Right atrium auricular region (tissue), 2 donors: ENCODE measurements at regions not wholly inside any gene's neighbourhood (a gene's known extent, or its start where the extent isn't known, plus 50 kb on each side); places are given as distances from the start of the nearest gene placed in this dataset.

Source experiments
- DNase-seq: peaks from one replicate; pipeline ENCODE4 v3.0.0-alpha.2; 2019; ENCODE audit warnings: low spot score
- H3K27ac ChIP-seq, 2 donors: fragments of 200-600 bp; sonication (generic); 1 replicate in 1 of 2; 2 replicates in 1 of 2; pipeline ENCODE4 v1.5.1; 2016 to 2019
- H3K27me3 ChIP-seq, 2 donors: fragments of 200-600 bp; sonication (generic); one replicate each; pipeline versions ENCODE4 v1.5.1 to v1.6.0; 2017 to 2019
- H3K36me3 ChIP-seq: fragments of 200-600 bp; sonication (generic); one replicate; pipeline ENCODE4 v1.5.1; 2016
- H3K4me1 ChIP-seq, 2 donors: fragments of 200-600 bp; sonication (generic); one replicate each; pipeline versions ENCODE4 v1.5.1 to v1.6.0; 2017 to 2019
- H3K4me3 ChIP-seq, 2 donors: fragments of 200-600 bp; sonication (generic); 1 replicate in 1 of 2; 2 replicates in 1 of 2; pipeline ENCODE4 v1.5.1; 2017 to 2019; ENCODE audit warnings: mild to moderate bottlenecking in 1 of 2, moderate library complexity in 1 of 2
- H3K9me3 ChIP-seq, 2 donors: fragments of 200-600 bp; sonication (generic); one replicate each; pipeline ENCODE4 v1.5.1; 2019
- TF ChIP-seq, protein P1 (sequence below), 2 donors: fragments of 200-600 bp; sonication (generic); IDR thresholded peaks; one replicate each; pipeline ENCODE4 v1.5.1; 2019; ENCODE audit warnings: antibody characterized with exemption in 2 of 2

DNA sequence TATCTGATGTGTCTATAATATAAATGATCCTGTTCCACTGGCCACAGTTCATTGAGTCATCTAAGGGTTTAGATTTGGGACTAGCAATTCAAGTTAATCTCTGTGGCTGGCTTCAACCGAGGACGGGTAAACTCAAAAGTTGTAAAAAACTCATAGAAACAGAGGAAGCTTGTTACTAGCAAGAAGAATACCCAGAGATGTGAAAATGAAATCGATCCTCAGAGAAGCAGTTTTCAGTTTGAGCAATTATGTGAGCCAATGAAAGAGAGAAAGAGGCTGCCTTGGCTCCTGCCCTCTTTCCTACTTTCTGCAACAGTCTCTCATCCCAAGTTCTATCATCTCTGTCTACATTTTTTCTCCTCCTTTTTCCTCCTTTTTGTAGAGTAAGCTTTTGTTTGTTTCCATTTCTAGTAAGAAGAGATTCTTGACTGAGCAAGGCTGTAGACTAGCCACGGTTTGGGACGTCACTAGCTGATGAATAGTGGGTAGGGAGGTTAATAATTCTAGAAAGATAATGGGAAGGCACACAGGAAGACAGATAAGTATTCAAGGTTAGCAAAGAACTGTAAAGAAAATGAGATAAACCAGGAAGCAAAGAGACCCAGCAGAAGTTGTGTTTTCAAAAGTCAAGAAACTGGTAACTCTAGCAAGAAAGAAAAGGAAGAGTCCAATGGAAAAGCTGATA, 298.9 kb upstream of the NR2F2 start:
- H3K4me1 ChIP-seq: no peaks in the 10 kb centered on the region
- H3K4me3 ChIP-seq: no peak overlapping the region
- TF ChIP-seq, protein P1, sequence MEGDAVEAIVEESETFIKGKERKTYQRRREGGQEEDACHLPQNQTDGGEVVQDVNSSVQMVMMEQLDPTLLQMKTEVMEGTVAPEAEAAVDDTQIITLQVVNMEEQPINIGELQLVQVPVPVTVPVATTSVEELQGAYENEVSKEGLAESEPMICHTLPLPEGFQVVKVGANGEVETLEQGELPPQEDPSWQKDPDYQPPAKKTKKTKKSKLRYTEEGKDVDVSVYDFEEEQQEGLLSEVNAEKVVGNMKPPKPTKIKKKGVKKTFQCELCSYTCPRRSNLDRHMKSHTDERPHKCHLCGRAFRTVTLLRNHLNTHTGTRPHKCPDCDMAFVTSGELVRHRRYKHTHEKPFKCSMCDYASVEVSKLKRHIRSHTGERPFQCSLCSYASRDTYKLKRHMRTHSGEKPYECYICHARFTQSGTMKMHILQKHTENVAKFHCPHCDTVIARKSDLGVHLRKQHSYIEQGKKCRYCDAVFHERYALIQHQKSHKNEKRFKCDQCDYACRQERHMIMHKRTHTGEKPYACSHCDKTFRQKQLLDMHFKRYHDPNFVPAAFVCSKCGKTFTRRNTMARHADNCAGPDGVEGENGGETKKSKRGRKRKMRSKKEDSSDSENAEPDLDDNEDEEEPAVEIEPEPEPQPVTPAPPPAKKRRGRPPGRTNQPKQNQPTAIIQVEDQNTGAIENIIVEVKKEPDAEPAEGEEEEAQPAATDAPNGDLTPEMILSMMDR (IDR thresholded peaks at IDR 0.05): no peak
- no peaks in the 10 kb centered on the region for H3K9me3 ChIP-seq
- H3K36me3 ChIP-seq: no peaks in the 10 kb centered on the region
- no peaks in the 10 kb centered on the region for H3K27me3 ChIP-seq
- no peak for DNase-seq
- H3K27ac ChIP-seq: no peak overlapping the region

DNA sequence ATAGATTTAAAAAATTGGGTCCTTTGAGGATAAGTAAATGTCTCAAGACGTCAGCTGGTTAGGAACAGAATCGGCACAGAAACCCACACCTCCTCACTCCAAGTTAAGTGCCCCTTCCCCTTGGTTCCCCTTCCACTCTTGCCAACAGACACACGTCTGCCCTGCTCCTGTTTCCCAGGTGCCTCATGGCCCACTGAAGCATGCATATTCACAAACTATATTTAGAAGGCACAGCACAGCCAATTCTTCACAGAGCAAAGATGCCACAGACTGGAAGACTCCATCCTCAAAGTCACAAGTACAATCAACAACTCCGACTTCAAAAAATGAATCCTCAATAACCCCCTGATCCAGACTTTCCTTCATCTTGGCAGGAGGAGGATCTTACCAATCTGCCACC, 295.4 kb upstream of the NR2F2 start:
- Histone ChIP-seq H3K9me3 (no peaks in the 10 kb centered on the region), H3K27me3 (no peaks in the 10 kb centered on the region), H3K4me1 (no peaks in the 10 kb centered on the region), H3K27ac (no peak overlapping the region), H3K36me3 (no peaks in the 10 kb centered on the region), H3K4me3 (no peak overlapping the region)
- TF ChIP-seq, protein P1 (IDR thresholded peaks at IDR 0.05): no peak
- no peak for DNase-seq

DNA sequence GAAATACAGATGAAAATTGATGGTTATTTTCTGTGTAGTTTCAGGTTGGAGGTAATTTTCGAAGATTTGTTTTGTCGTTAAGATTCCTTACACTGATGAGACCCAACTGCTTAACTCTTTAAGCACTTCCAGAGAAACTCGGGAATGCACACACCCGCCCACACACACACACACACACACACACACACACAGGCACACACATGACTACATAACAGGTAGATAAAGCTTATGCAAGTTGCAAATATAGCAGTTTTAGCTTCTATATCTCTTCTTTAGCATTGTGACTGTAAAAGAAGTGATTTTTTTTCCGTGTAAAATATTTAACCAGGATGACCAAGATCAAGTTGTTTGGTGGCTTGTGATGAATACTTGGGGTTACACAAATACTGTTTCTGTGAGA, 294.9 kb upstream of the NR2F2 start:
- Histone ChIP-seq H3K27ac (no peak overlapping the region), H3K4me1 (no peaks in the 10 kb centered on the region), H3K27me3 (no peaks in the 10 kb centered on the region), H3K36me3 (no peaks in the 10 kb centered on the region), H3K4me3 (no peak overlapping the region), H3K9me3 (no peaks in the 10 kb centered on the region)
- TF ChIP-seq, protein P1 (IDR thresholded peaks at IDR 0.05): no peak
- no peak for DNase-seq

DNA sequence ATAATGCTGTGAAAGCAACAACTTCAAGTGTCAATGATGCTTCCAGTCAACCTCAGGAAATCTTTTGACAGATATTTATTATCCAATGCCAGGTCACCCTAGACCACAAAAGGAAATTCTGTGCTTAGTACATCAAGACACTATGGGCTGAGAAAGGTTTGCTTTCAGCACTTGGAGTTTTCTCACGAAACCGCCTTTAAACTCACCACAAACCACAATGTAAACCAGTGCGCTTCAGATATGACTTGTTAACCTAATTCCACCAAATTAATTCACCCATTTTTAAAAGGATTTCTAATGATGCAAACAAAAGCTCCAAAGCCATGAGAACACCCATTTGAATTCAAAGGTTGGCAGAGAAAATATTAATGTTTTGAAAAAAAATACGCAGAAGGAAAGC, 292.9 kb upstream of the NR2F2 start:
- H3K4me3 ChIP-seq: no peak overlapping the region
- DNase-seq: no peak
- no peaks in the 10 kb centered on the region for H3K9me3 ChIP-seq
- peaks cover 0 to under 1% of the 10 kb centered on the region in 2 donors for H3K4me1 ChIP-seq
- TF ChIP-seq, protein P1 (IDR thresholded peaks at IDR 0.05): no peak
- no peaks in the 10 kb centered on the region for H3K27me3 ChIP-seq
- H3K27ac ChIP-seq: no peak overlapping the region
- H3K36me3 ChIP-seq: no peaks in the 10 kb centered on the region

DNA sequence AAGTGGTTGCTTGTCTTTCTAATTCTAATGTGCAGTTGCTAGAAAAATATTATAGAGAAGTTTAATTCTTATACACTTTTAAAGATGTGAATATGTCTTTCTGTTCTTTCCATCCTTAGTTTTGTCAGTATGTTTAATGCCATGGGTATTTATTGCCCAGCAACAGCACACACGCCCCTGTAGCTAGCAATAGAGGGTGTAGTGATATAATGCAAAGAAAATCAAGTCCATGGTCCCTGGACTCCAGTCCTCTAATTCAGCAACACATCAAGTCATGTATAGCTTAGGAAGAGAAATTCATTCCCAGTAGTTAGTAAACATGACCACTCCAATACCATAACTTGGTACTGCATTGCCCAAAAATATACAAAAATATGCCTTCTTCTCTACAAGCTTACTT, 292.4 kb upstream of the NR2F2 start:
- Histone ChIP-seq H3K4me3 (no peak overlapping the region), H3K36me3 (no peaks in the 10 kb centered on the region), H3K4me1 (peaks cover 0 to 6% of the 10 kb centered on the region in 2 donors), H3K27ac (no peak overlapping the region), H3K9me3 (no peaks in the 10 kb centered on the region), H3K27me3 (no peaks in the 10 kb centered on the region)
- no peak for DNase-seq
- TF ChIP-seq, protein P1 (IDR thresholded peaks at IDR 0.05): no peak

DNA sequence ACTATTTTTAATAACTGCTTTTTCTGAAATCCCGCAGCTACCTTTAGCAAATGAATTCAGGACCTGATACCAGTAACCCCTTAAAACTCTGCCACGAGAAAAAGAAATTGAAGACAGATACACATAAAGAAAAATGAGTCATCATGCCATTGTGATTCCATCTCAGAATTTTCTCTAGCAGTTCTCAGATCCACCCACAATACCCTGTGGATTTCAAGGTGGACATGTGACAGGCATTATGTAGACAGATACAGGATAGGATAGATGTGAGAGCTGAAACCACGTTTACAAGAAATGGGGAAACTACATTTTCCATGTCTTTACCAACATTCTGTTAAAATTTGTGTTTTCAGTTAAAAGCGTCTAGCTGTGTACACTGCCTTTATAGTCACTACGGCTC, 291.9 kb upstream of the NR2F2 start:
- DNase-seq: no peak
- Histone ChIP-seq H3K9me3 (no peaks in the 10 kb centered on the region), H3K36me3 (no peaks in the 10 kb centered on the region), H3K4me3 (no peak overlapping the region), H3K4me1 (peaks cover 0 to 7% of the 10 kb centered on the region in 2 donors), H3K27ac (no peak overlapping the region), H3K27me3 (no peaks in the 10 kb centered on the region)
- TF ChIP-seq, protein P1 (IDR thresholded peaks at IDR 0.05): no peak
